Upper lobe of left lung (tissue), 6 donors: ENCODE measurements at regions not wholly inside any gene's neighbourhood (a gene's known extent, or its start where the extent isn't known, plus 50 kb on each side); places are given as distances from the start of the nearest gene placed in this dataset.
"Not testable (repeated sequence)": the region's sequence is repeated elsewhere in the genome, so short reads cannot be mapped to it uniquely, and the experiment has no call there.

Experiments
- ATAC-seq, 2 donors: fragments of 200-7000 bp; cut with Tn5 transposase; one replicate each; pipeline ENCODE4 v1.9.1; 2022; ENCODE audit warnings: mild to moderate bottlenecking in 2 of 2, moderate library complexity in 2 of 2; ENCODE audit not compliant: low FRiP score in 2 of 2
- DNase-seq, 2 donors: peaks; one replicate each; pipeline ENCODE4 v3.0.0-alpha.2; 2019 to 2020
- H3K27ac ChIP-seq, 4 donors: fragments of 200-600 bp; sonication (generic); one replicate each; pipeline ENCODE4 v1.5.1; 2016 to 2019
- H3K27me3 ChIP-seq, 4 donors: fragments of 200-600 bp; sonication (generic); one replicate each; pipeline ENCODE4 v1.5.1; 2017 to 2019
- H3K36me3 ChIP-seq, 4 donors: fragments of 200-600 bp; sonication (generic); one replicate each; pipeline ENCODE4 v1.5.1; 2016 to 2019
- H3K4me1 ChIP-seq, 4 donors: fragments of 200-600 bp; sonication (generic); one replicate each; pipeline ENCODE4 v1.5.1; 2018 to 2019
- H3K4me3 ChIP-seq, 4 donors: fragments of 200-600 bp; sonication (generic); one replicate each; pipeline ENCODE4 v1.5.1; 2017 to 2019; ENCODE audit warnings: mild to moderate bottlenecking in 2 of 4, moderate library complexity in 1 of 4
- H3K9me3 ChIP-seq, 4 donors: fragments of 200-600 bp; sonication (generic); one replicate each; pipeline ENCODE4 v1.5.1; 2018 to 2019
- EP300 ChIP-seq, 4 donors: sonication (generic); formaldehyde crosslinking; IDR thresholded peaks; one replicate each; pipeline ENCODE4 v1.5.1; 2017; ENCODE audit warnings: antibody characterized with exemption in 4 of 4, control low read depth in 2 of 4
- POLR2A ChIP-seq, 4 donors: fragments of 450-650 bp; IDR thresholded peaks; one replicate each; pipeline ENCODE4 v1.5.1; 2016 to 2017; ENCODE audit warnings: antibody characterized with exemption in 4 of 4, mild to moderate bottlenecking in 2 of 4
- POLR2AphosphoS5 ChIP-seq, 2 donors: sonication (generic); formaldehyde crosslinking; IDR thresholded peaks; one replicate each; pipeline ENCODE4 v1.5.1; 2017; ENCODE audit warnings: antibody characterized with exemption in 2 of 2
- WGBS, 2 donors: methylation state at CpG; one replicate each; pipeline ENCODE4 v1.1.5; 2017 to 2018; 5-methylcytosine and 5-hydroxymethylcytosine counted together
- TF ChIP-seq, protein P1 (sequence below), 6 experiments: fragments of 450-650 bp in 4 of 6; fragments of 200-600 bp in 2 of 6; sonication (generic) in 2 of 6; IDR thresholded peaks; one replicate each; pipeline ENCODE4 v1.5.1; 2016 to 2019; ENCODE audit warnings: antibody characterized with exemption in 6 of 6
- donor health status: DM: no; HTN: no; CAD: no; lungs with moderate emphysema.
- donor health status: DM: no; HTN: yes; CAD: no; lungs with severe emphysema.

DNA sequence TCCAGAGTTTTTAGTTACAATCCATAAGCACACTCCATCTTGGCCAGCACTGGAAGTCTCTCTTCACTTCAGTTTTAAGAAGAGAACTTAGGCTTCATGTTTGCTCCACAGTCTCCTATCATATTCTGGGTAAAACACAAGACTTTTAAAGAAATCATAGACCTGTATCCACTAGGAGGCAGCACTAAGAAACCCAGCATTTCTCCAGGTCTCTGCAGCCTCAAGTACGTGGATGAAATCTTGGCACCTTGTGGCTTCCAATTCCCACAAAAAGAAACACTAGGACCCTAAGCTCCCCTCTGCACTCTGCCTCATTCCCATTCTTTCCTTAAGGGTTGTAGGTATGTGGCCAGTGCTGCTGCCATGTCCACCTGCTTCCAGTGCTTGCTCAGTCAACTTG is 367.3 kb upstream of the CASK start:
- Histone ChIP-seq H3K4me3 (no peak overlapping the region), H3K36me3 (no peaks in the 10 kb centered on the region), H3K27me3 (no peaks in the 10 kb centered on the region), H3K9me3 (no peaks in the 10 kb centered on the region), H3K4me1 (no peaks in the 10 kb centered on the region), H3K27ac (no peak overlapping the region)
- ATAC-seq (peak in 1 of 2 donors; percentile 51), DNase-seq (no peak)
- 50% methylated on average over 1 of the region's 1 CpG; no CpG with 5 or more reads in 1 of the 2 donors for WGBS, 2 donors
- TF ChIP-seq POLR2A (IDR thresholded peaks at IDR 0.05) (no peak), EP300 (IDR thresholded peaks at IDR 0.05) (no peak), POLR2AphosphoS5 (IDR thresholded peaks at IDR 0.05) (no peak)
- TF ChIP-seq, protein P1, sequence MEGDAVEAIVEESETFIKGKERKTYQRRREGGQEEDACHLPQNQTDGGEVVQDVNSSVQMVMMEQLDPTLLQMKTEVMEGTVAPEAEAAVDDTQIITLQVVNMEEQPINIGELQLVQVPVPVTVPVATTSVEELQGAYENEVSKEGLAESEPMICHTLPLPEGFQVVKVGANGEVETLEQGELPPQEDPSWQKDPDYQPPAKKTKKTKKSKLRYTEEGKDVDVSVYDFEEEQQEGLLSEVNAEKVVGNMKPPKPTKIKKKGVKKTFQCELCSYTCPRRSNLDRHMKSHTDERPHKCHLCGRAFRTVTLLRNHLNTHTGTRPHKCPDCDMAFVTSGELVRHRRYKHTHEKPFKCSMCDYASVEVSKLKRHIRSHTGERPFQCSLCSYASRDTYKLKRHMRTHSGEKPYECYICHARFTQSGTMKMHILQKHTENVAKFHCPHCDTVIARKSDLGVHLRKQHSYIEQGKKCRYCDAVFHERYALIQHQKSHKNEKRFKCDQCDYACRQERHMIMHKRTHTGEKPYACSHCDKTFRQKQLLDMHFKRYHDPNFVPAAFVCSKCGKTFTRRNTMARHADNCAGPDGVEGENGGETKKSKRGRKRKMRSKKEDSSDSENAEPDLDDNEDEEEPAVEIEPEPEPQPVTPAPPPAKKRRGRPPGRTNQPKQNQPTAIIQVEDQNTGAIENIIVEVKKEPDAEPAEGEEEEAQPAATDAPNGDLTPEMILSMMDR (IDR thresholded peaks at IDR 0.05), result no peak

DNA sequence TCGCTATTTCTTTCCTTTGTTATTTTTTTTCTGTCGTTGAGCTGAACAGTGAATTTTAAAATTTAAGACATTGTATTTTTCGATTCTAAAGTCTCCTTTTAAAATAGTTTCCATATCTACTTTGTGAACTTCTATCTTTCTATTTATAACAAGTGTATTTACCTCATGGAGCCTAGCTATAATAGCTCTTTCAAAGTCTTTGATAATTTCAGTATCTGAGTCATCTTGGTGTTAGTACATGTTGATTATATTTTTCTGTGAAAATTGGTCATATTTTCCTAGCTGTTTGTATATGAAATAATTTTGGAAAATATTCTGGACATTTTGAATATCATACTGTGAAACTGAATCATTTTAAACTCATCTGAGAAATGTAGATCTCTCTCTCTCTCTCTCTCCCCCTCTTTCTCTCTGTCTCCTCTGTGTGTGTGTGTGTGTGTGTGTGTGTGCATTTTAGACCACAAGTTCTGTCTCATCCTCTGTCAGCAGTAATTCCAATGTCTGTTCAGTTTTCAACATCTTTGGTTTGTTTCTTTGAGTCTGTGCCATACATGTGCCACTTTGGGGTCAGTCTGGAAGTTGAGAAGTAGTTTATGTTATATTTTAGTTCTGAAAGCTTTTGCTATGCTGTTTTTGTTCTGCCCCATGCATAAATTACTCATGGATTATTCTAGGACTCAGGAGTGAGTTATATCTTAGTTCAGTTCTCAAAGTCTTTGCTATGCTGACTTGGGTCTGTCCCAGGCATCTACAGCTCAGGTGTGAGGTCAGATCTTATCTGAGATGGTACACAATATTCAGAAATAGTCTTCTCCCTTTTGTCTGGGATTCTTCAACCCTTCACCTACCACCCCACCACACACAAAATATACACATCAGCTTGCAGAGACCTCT is 366.4 kb upstream of the CASK start:
- ATAC-seq, result no peak

GRCh38 chrX:42285681-42286080 is 362.3 kb upstream of the CASK start:
- H3K4me1 ChIP-seq, ATAC-seq, H3K27ac ChIP-seq, H3K9me3 ChIP-seq, H3K4me3 ChIP-seq, H3K27me3 ChIP-seq, H3K36me3 ChIP-seq: not testable (repeated sequence)
- peak in 1 of 2 donors; percentile 21 for DNase-seq
- WGBS, 2 donors, result 95% methylated on average over 16 of the region's 28 CpGs; no CpG with 5 or more reads in 1 of the 2 donors

More for the DNA sequence above, 366.4 kb upstream of the CASK start:
- 66 to 80% methylated on average over 3 of the region's 3 CpGs for WGBS, 2 donors
- Histone ChIP-seq H3K27ac (no peak overlapping the region), H3K27me3 (no peaks in the 10 kb centered on the region), H3K9me3 (no peaks in the 10 kb centered on the region), H3K4me3 (no peak overlapping the region), H3K36me3 (no peaks in the 10 kb centered on the region), H3K4me1 (no peaks in the 10 kb centered on the region)
- DNase-seq, result no peak
- TF ChIP-seq, protein P1 (IDR thresholded peaks at IDR 0.05), result no peak
- no peak for TF ChIP-seq POLR2A (IDR thresholded peaks at IDR 0.05)

GRCh38 chrX:42276982-42277690 is 353.8 kb upstream of the CASK start:
- TF ChIP-seq POLR2A (IDR thresholded peaks at IDR 0.05), result no peak
- TF ChIP-seq POLR2AphosphoS5 (IDR thresholded peaks at IDR 0.05), result no peak
- TF ChIP-seq EP300 (IDR thresholded peaks at IDR 0.05), result no peak
- TF ChIP-seq, protein P1 (IDR thresholded peaks at IDR 0.05), result no peak
- Histone ChIP-seq H3K27ac (no peak overlapping the region), H3K9me3 (no peaks in the 10 kb centered on the region), H3K27me3 (no peaks in the 10 kb centered on the region), H3K36me3 (no peaks in the 10 kb centered on the region), H3K4me3 (no peak overlapping the region), H3K4me1 (no peaks in the 10 kb centered on the region)
- ATAC-seq (no peak), DNase-seq (no peak)
- WGBS, 2 donors, result 66 to 74% methylated on average over 3 of the region's 3 CpGs

GRCh38 chrX:42274151-42274550 is 350.8 kb upstream of the CASK start:
- Histone ChIP-seq H3K4me3 (no peak overlapping the region), H3K27me3 (no peaks in the 10 kb centered on the region), H3K27ac (no peak overlapping the region), H3K4me1 (no peaks in the 10 kb centered on the region), H3K9me3 (no peaks in the 10 kb centered on the region), H3K36me3 (no peaks in the 10 kb centered on the region)
- no peak for TF ChIP-seq POLR2AphosphoS5 (IDR thresholded peaks at IDR 0.05)
- TF ChIP-seq POLR2A (IDR thresholded peaks at IDR 0.05), result no peak
- TF ChIP-seq, protein P1 (IDR thresholded peaks at IDR 0.05), result no peak
- TF ChIP-seq EP300 (IDR thresholded peaks at IDR 0.05), result no peak
- WGBS, 2 donors, result 83 to 94% methylated on average over 2 of the region's 2 CpGs
- no peak for ATAC-seq
- no peak for DNase-seq
